SK-N-DZ (cell line): ENCODE measurements at regions not wholly inside any gene's neighbourhood (a gene's known extent, or its start where the extent isn't known, plus 50 kb on each side); places are given as distances from the start of the nearest gene placed in this dataset.
A peak's percentile ranks its signal among the peaks of the same experiment; 100 is the strongest.
"Not testable (repeated sequence)": the region's sequence is repeated elsewhere in the genome, so short reads cannot be mapped to it uniquely, and the experiment has no call there.

Experiments used
- DNase-seq: peaks from one replicate; pipeline ENCODE4 v3.0.0-alpha.2; 2015; ENCODE audit warnings: low spot score

- DNase-seq = no peak
These were observed 1035.3 kb upstream of the GJE1 start for GRCh38 chr6:141097471-141097870.

- no peak for DNase-seq
These were observed 1037.4 kb upstream of the GJE1 start for GRCh38 chr6:141095308-141095707.

GRCh38 chr6:141088171-141088570 lies 1044.6 kb upstream of the GJE1 start:
- no peak for DNase-seq

GRCh38 chr6:141077355-141078333 lies 1055.1 kb upstream of the GJE1 start:
- DNase-seq = peak; percentile 76

GRCh38 chr6:141057761-141058160 lies 1075.0 kb upstream of the GJE1 start:
- no peak for DNase-seq

DNA sequence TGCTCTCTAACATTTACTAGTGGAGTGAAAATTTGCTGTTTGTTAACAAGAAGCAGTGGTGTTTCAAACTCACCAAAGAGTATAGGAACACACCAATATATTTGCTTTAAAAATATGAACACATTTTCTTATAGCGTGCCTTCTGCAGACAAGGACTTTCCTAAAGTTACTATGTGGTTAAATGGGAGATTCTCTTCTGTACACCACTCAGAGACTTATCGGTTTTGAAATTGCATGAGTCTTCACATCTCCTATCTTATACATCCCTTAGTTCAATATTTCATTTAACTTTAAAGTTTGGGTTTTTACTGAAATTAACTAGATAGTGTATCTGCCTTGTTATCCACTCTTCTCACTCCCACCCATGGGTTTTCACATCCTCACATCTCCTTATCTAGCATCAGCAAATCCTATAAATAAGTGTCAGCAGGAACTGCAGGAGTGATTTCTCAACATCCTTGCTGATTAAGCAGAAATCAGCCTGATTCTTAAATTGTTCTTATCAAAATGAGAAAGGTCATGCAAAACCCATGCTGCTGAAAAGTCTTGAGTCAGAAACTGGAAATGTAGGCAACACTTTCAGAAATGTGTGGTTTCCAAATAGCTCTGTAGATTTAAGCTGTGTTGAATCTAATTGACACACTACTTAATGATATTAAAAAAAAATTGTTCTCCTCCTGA lies 1075.6 kb upstream of the GJE1 start:
- DNase-seq = no peak

DNA sequence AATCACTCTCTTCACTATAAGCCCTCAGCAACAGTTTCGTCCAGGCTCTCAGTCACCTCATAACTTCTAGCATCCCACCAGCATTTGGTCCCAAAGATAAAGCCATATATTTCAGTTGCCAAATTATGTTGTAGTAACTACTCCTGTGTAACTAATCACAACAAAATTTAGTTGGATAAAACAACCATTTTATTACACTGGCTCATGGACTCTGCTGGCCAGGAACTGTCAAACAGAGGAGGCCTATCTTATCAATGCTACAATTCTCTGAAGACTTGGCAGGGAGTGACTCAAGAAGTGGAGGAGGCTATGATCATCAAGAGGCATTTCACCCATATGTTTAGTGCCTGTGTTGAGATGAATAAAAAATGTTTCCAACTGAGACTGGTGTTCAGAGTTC lies 1082.3 kb upstream of the GJE1 start:
- DNase-seq = no peak

DNA sequence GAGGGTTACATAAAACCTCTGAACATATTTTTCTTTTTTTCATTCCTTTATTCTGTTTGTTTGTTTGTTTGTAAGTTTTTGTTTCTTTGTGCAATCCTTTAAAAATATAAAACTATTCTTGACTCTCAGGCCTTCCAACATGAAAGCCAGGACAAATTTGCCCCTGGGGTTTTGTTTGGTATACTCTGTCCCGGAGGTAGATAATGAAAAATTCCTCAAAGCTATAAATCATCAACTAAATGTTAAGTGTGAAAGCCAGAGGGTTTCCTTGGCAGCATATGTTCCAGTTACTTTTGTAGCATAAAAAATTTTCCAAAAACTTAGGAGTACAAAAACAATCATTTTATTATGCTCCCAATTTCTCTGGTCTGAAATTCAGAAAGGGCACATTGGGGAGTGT lies 1084.3 kb upstream of the GJE1 start:
- DNase-seq = no peak

- DNase-seq = not testable (repeated sequence)
These were observed 1086.2 kb upstream of the GJE1 start for GRCh38 chr6:141046496-141046895.

- DNase-seq = no peak
These were observed 1091.1 kb upstream of the GJE1 start for GRCh38 chr6:141041596-141042087.

DNA sequence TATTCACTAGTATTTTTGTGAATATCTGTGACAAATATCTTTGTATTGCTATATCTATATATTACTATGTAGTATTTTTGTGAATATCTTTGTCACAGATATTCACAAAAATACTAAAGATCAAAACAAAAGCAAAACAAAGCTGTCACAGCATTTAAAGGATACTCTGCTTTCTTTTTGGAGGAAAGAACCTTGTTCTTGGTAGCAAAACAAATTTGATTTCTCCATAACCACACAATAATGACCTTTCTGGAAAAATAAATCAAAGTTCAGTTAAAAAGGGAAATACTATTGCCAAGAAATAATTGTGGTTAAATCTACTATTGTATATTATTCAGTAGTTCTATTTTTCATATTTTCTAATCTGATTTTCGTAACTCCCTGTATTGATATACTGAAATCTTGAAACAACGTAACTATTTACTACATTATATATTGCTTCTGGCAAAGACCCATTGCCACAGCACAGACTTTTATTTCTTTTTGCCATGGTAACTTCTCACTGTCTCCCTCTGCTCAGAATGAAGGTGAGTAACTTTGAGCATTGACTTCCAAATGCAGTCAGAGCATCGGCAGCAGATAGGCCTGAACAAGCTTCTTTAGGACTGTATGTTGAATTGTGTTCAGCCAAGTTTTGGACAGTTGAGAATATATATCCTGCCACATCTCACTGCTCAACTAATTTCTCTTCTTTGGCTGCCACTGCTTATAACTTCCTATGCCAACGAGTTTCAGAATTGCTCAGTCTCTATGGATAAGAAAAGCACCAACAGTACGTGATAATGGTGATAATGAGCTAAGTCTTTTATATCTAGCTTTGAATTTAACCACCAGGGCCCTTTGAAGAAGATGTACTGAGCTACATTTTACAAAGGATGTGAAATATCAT lies 1097.2 kb upstream of the GJE1 start:
- DNase-seq = no peak

GRCh38 chr6:141033101-141033500 lies 1099.6 kb upstream of the GJE1 start:
- no peak for DNase-seq

DNA sequence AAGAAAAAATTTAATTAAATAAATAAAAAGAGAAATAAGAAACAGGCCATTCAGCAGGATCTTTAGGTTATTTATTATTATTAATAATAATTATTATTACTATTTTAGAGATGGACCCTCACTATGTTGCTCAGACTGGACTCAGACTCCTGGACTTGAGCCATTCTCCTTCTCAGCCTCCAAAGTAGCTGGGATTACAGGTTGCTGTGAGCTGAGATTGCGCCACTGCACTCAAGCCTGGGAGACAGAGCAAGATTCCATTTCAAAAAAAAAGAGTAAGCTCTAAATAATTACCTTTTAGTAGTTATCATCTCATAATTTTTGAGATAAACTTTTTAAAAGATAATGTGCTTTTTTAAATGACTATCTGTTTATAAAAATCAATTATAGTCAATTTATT lies 1102.8 kb upstream of the GJE1 start:
- DNase-seq = no peak

DNA sequence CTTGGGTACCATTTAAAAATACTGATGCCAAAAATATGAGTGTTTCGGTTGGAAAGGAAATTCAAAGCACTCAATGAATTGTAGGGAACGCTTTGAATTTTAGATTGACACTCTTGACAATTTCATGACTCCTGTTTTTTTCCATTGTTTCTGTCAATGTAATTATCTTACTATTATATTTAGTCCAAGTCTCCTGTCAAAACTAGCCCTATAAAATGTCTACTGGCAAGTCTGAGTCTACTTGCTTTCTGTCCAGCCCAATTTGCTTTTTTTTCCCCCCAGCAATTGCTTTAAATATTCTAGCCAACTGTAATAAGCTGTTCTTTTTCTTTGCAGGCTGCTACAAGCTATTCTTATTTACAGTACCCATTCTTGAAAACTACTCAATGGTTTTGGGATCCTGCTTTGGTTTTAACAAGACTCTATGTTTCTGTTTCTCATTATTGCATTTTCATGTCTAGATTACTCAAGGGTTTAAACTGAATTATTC lies 1103.9 kb upstream of the GJE1 start:
- DNase-seq = no peak

- no peak for DNase-seq
These were observed 1106.2 kb upstream of the GJE1 start for GRCh38 chr6:141026504-141026903.

- no peak for DNase-seq
These were observed 1108.2 kb upstream of the GJE1 start for GRCh38 chr6:141024526-141024925.

GRCh38 chr6:141017941-141018340 lies 1114.8 kb upstream of the GJE1 start:
- no peak for DNase-seq

GRCh38 chr6:141000917-141001316 lies 1131.8 kb upstream of the GJE1 start:
- no peak for DNase-seq

DNA sequence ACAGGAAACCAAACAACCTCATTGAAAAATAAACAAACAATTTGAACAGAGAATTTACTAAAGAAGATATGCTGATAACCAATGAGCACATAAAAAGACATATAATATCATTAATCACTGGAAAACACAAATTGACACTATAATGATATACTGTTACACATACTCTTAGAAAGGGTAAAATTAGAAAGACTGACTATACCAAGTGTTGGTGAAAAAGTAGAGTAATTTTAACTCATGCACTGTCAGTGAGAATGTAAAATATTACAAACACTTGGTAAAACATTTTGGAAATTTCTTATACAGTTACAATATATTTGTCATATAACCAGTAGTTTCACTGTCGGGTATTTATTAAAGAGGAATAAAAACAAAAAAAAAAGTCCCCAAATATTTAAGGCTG lies 1139.2 kb upstream of the GJE1 start:
- no peak for DNase-seq

DNA sequence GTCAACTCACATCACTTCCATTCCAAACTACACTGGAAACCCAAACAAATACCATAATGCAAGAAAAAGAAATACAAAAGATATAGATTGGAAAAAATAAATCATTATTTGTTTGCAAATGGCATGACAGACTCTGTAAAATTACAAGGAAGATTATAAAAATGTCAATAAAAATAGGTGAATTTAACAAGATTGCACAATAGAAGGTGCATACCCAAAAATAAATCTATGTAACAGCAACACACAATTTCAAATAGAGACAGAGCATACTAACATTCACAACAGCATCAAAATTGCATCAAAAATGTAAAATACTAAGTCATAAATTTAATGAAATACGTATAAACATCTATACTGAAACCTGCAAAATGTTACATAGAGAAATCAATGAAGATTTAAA lies 1140.0 kb upstream of the GJE1 start:
- DNase-seq = no peak

GRCh38 chr6:140988780-140989179 lies 1143.9 kb upstream of the GJE1 start:
- DNase-seq = no peak
